Body of pancreas (tissue), 4 donors: ENCODE measurements at regions not wholly inside any gene's neighbourhood (a gene's known extent, or its start where the extent isn't known, plus 50 kb on each side); places are given as distances from the start of the nearest gene placed in this dataset.

ENCODE experiments used
- CTCF ChIP-seq, 7 experiments: fragments of 450-650 bp in 4 of 7; fragments of 200-600 bp in 3 of 7; sonication (generic) in 3 of 7; IDR thresholded peaks; one replicate each; pipeline ENCODE4 v1.5.1; 2016 to 2019; ENCODE audit warnings: antibody characterized with exemption in 7 of 7
- POLR2A ChIP-seq, 3 donors: fragments of 450-650 bp; IDR thresholded peaks; one replicate each; pipeline ENCODE4 v1.6.1; 2016; ENCODE audit warnings: antibody characterized with exemption in 3 of 3, mild to moderate bottlenecking in 2 of 3

DNA sequence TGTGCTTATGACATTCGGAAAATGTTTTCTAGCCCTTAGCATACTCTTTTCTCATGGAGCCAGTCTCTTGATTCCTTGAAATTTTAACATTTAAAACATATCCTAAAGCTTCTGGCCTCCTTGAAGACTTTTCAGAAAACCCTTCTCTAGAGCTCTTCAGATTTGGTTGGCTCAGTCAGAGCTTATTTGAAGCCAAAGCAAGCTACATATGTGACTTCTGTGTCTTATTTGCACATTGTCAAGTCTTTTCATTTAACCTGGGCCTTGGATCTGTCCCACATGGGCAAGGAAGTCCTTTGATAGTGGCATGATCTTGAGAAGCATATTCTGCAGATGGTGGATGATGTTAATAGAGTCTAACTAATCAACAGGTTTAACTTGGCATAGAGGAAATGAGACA is 116.5 kb downstream of the LACC1 start:
- TF ChIP-seq CTCF (IDR thresholded peaks at IDR 0.05) (no peak), POLR2A (IDR thresholded peaks at IDR 0.05) (no peak)
